ENCODE measurements at regions not wholly inside any gene's neighbourhood (a gene's known extent, or its start where the extent isn't known, plus 50 kb on each side); places are given as distances from the start of the nearest gene placed in this dataset.

GRCh38 chr6:144471986-144472385, 186.9 kb downstream of the UTRN start:
- H3K36me3 ChIP-seq: peaks cover 0 to 29% (median 0%) of the 10 kb centered on the region in 3 donors
- TF ChIP-seq POLR2A (IDR thresholded peaks at IDR 0.05) (no peak), CTCF (IDR thresholded peaks at IDR 0.05) (no peak)

GRCh38 chr6:144474290-144474689, 189.2 kb downstream of the UTRN start:
- no peak overlapping the region for H3K27ac ChIP-seq
- no peak overlapping the region for H3K4me3 ChIP-seq
- no peaks in the 10 kb centered on the region for H3K27me3 ChIP-seq
- H3K36me3 ChIP-seq: peaks cover 0 to 29% (median 0%) of the 10 kb centered on the region in 3 donors
- no peak for TF ChIP-seq CTCF (IDR thresholded peaks at IDR 0.05)
- no peak for TF ChIP-seq POLR2A (IDR thresholded peaks at IDR 0.05)
- no peaks in the 10 kb centered on the region for H3K4me1 ChIP-seq
- no peaks in the 10 kb centered on the region for H3K9me3 ChIP-seq
- DNase-seq: no peak

More at GRCh38 chr6:144471986-144472385, 186.9 kb downstream of the UTRN start:
- DNase-seq: no peak
- Histone ChIP-seq H3K4me1 (no peaks in the 10 kb centered on the region), H3K9me3 (no peaks in the 10 kb centered on the region), H3K4me3 (no peak overlapping the region), H3K27ac (no peak overlapping the region), H3K27me3 (no peaks in the 10 kb centered on the region)

GRCh38 chr6:144474904-144475303, 189.8 kb downstream of the UTRN start:
- H3K36me3 ChIP-seq: peaks cover 0 to 32% (median 0%) of the 10 kb centered on the region in 3 donors
- H3K9me3 ChIP-seq: no peaks in the 10 kb centered on the region
- H3K4me1 ChIP-seq: no peaks in the 10 kb centered on the region
- no peak overlapping the region for H3K27ac ChIP-seq
- H3K4me3 ChIP-seq: no peak overlapping the region
- no peaks in the 10 kb centered on the region for H3K27me3 ChIP-seq
- no peak for DNase-seq
- TF ChIP-seq CTCF (IDR thresholded peaks at IDR 0.05) (no peak), POLR2A (IDR thresholded peaks at IDR 0.05) (no peak)

GRCh38 chr6:144475411-144475810, 190.3 kb downstream of the UTRN start:
- no peak for TF ChIP-seq POLR2A (IDR thresholded peaks at IDR 0.05)
- no peak for TF ChIP-seq CTCF (IDR thresholded peaks at IDR 0.05)
- H3K4me3 ChIP-seq: no peak overlapping the region
- no peaks in the 10 kb centered on the region for H3K9me3 ChIP-seq
- DNase-seq: no peak
- no peak overlapping the region for H3K27ac ChIP-seq
- peaks cover 0 to 34% (median 0%) of the 10 kb centered on the region in 3 donors for H3K36me3 ChIP-seq
- H3K4me1 ChIP-seq: no peaks in the 10 kb centered on the region
- H3K27me3 ChIP-seq: no peaks in the 10 kb centered on the region

- peaks cover 0 to 34% (median 0%) of the 10 kb centered on the region in 3 donors for H3K36me3 ChIP-seq
- H3K9me3 ChIP-seq: no peaks in the 10 kb centered on the region
- H3K4me1 ChIP-seq: no peaks in the 10 kb centered on the region
- no peak overlapping the region for H3K4me3 ChIP-seq
- H3K27ac ChIP-seq: no peak overlapping the region
- no peaks in the 10 kb centered on the region for H3K27me3 ChIP-seq
- no peak for TF ChIP-seq CTCF (IDR thresholded peaks at IDR 0.05)
- TF ChIP-seq POLR2A (IDR thresholded peaks at IDR 0.05): no peak
- DNase-seq: no peak
These were observed 191.2 kb downstream of the UTRN start for GRCh38 chr6:144476286-144476685.

- Histone ChIP-seq H3K36me3 (peaks cover 0 to 34% (median 0%) of the 10 kb centered on the region in 3 donors), H3K27me3 (no peaks in the 10 kb centered on the region), H3K4me3 (no peak overlapping the region), H3K27ac (no peak overlapping the region), H3K9me3 (no peaks in the 10 kb centered on the region), H3K4me1 (no peaks in the 10 kb centered on the region)
- DNase-seq: no peak
- TF ChIP-seq CTCF (IDR thresholded peaks at IDR 0.05) (no peak), POLR2A (IDR thresholded peaks at IDR 0.05) (no peak)
These were observed 192.3 kb downstream of the UTRN start for GRCh38 chr6:144477396-144477795.

Measured in Peyer's patch (tissue), 4 donors.